ENCODE measurements at regions not wholly inside any gene's neighbourhood (a gene's known extent, or its start where the extent isn't known, plus 50 kb on each side); places are given as distances from the start of the nearest gene placed in this dataset.
"Not testable (repeated sequence)": the region's sequence is repeated elsewhere in the genome, so short reads cannot be mapped to it uniquely, and the experiment has no call there.

DNA sequence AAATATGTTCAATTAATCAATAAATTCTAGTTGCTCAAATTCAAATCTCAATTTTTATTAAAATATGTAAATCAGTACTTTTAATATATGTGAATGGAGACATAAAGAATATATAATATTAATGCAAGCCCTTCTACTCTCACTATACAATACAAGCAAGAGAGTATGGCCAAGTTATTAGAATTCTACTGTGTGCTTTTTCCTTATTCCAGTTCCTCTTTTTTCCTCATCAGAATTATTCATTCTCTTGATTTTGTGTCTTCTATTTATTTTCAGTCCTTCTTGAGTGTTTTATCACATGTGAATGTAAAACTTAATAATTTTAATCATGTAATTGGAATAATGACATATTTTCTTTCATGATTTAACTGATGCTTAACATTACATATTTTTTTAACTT lies 276.8 kb downstream of the PCDH20 start:
- DNase-seq (ENCODE audit: low spot score), result no peak

- DNase-seq (ENCODE audit: low spot score), result no peak
Measured at GRCh38 chr13:61136515-61136914, 279.1 kb downstream of the PCDH20 start.

DNA sequence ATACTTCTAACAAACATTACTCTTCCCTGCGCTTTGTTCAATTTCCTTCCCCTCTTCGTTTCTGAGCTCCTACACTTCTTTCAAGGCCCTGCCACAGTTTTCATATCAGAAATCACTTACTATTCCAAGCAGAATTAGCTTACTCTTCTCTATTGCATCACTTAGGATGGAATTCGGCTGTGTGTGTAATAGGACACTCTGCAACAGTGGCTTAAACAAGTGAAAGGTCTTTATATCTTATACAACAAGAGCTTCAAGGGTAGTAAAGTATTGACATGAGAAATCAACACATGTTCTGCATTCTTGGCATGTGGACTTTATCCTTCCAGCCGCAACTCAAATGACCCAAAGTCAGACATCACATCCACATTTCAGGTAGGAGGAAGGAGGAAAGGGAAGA lies 279.6 kb downstream of the PCDH20 start:
- no peak for DNase-seq (ENCODE audit: low spot score)

DNA sequence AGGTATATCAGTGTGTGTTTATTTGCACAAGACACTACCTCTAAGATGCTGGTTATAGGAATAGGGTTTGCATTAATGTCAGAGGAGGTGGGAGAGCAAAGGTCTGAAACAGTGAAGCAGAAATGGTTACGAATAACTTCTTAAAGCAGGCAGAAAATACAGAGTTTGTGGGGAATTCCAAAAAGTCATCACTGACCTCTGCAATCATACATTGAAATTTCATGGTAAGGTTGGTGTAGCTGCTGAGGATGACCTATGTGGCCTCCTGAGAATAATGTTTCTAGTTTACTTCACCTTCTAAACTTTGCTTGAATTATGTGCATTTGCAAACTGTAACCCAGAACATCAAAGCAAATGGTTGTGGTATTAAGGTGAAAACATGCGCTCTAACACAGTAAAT lies 280.1 kb downstream of the PCDH20 start:
- DNase-seq (ENCODE audit: low spot score), result no peak

DNA sequence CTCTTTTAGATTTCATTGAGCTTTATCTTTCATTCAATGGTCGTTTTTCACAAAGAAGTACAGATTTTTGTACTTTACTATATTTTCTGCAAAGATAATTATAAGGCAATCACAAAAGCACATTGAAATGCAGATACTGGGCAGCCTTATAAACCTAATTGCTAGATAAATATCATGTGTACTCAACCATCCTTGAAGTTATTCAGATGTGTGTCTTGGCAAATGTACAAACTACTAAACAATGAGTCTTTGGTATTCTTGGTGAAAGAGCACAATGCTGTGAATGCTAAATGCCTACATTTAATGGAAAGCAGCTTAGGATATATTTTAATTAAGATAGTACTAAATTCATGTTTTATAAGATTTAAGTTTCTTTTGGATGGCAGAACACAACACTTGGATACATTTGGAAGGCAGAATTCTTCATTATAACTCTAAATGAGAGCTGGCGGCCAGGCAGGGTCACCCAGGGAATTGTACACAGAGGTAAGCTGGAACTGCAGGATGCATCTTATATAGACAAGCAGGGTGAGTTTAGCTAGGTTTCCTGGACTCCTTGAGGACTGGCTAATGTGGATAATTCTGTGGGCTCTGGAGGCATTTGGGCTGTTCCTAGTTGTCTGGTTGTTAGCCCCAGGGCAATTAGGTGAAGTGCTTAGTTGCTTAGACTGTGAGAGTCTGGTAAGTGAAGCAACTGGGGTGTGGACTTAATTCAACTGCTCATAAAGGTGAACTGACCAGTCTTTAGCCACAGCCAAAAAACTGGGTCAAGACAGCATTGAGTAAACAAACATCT lies 286.6 kb downstream of the PCDH20 start:
- no peak for DNase-seq (ENCODE audit: low spot score)

DNA sequence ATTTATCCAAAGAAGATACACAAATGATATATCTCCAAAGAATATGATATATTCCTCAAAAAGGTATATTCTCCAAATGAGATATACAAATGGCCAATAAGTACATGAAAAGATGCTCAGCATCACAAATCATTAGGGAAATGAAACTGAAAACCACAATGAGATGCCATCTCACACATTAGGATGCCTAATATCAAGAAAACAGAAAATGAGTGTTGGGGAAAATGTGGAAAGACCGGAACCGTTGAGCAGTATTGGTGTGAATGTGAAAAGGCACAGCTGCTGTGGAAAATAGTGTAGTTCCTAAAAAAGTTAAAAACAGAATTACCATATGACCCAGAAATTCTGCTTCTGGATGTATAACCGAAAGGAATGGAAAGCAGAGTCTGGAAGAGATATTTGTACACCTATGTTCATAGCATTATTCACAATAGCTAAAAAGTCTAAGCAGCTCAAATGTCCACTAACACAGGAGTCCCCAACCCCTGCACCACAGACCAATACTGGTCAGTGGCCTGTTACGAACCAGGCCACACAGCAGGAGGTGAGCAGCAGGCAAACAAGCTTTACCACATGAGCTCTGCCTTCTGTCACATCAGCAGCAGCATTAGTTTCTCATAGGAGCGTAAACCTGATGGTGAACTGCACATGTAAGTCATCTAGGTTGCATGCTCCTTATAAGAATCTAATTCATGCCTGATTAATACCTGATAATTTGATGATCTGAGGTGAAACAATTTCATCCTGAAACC lies 291.9 kb downstream of the PCDH20 start:
- DNase-seq (ENCODE audit: low spot score), result no peak

DNA sequence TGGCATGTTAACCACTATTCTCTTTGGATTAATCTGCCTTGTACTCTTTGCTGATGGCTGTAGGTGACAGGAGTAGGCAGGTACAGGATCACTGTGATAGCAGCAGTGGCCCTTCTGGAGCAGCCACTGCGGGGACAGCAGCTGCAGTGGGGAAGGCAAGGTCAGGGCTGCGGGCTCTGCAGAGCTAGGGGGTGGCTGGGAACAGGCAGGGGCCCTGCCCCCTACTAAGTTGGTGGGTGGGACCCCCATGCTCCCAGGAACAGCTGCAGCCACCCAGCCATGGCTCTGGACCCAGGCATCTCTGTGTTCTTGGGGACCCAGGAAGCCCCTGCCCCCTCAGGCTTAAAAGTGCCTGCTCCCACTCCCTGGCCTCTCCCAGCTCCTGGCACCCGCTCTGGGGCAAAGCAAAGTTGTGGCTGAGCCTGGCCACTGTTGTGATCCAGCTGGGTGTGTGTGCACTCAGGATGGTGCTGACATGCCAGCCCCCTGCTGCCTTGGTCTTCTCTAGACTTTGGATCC lies 302.4 kb downstream of the PCDH20 start:
- no peak for DNase-seq (ENCODE audit: low spot score)

DNA sequence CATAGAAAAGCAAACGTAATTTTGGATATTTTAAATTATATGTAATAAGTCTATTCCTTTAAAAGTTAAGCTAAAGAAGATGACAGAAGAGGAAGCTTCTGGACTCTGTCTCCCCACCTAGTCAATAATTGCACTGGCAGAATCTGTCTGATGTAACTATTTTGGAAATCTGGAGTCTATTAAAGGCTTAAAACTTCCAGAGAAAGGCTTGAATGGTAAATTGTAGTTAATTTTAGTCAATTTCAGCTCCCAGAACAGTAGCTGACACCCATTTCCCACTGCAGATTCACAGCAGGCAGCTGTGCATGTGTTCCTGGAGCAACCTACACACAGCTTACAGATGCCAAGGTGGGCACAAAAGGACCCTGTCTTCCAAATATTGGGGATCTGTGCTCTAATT lies 304.1 kb downstream of the PCDH20 start:
- DNase-seq (ENCODE audit: low spot score), result no peak

DNA sequence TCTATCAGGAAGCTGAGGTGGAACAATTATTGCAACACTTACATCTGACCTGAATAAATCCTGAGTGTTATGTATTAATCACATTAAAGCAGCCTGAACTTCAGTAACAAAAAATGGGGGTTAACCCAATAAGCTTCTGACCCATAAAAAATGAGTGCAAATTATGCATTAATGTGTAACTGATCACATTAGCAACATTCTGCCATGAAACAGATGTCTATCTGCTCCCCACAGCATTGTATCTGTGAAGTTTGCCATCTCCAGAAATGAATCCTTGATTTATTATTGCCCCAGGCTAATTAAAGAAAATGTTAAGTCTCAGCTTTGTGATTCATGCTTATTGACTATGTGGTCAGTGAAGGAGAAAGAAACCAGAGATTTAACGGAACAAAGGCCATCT lies 304.9 kb downstream of the PCDH20 start:
- no peak for DNase-seq (ENCODE audit: low spot score)

DNA sequence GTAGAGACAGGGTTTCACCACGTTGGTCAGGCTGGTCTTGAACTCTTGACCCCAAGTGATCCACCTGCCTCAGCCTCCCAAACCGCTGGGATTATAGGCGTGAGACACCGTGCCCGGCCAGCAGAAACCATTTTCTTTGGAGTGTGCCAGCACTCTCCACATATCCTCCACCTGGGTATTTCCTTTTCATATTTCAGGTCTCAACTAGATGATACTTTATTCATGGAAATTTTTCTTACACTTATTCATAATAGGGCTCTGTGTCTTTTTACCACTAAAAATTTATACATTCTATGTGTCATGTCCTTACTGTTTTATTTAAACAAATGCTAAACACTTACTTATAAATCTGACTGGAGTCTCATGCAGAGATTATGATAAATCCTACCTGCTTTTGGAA lies 305.9 kb downstream of the PCDH20 start:
- no peak for DNase-seq (ENCODE audit: low spot score)

DNA sequence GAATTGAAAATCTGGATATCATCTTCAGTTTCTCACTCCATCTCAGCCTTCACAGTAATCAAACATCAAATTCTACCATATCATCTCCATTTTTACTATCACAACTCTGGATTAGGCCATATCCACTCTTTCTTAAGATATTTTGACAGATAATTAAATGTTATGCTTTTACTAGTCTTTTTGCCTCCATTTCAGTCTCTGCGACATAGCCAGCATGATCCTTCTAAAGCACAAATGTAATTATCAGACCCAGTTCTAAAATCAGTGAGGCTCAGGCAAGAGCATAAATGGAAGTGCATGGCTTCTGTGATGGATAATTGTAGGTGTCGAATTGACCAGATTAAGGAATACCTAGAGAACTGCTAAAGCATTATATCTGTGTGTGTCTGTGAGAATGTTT lies 307.7 kb downstream of the PCDH20 start:
- DNase-seq (ENCODE audit: low spot score), result no peak

DNA sequence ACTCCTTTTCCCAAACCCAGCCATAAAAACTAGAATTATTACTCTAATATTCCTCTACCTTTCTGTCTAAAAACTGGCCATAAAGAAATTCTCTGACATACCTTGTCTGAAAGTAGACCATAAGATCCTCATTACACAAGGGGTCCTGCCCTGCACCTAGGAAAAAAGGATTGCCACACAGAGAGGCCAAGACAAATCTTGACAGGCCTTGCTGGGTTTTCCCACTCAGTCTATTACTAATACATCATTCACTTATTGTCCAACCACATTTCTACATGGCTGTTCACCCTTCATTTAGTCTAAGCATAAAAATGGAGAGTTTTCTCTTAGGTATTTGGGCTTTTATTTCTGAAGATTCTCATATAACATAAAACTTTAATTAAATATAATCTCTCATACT lies 319.8 kb downstream of the PCDH20 start:
- no peak for DNase-seq (ENCODE audit: low spot score)

DNA sequence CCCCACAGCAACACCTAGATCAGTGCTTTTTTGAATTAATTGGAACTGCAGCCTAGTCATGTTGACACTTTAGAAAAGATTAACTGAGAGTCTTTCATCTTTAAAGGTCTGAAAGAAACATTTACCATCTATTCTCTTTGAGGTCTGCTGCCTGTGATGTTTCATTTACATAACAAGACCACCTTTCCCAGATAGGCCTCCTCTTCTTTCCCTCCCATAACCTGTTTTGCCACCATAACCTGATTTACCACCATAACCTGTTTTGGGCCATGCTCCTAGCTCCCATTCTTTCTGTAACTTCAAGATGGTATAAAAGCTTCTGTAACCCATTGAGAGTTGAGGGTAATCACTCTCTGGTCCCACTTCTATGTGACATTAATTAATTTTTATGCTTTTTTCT lies 320.8 kb downstream of the PCDH20 start:
- DNase-seq (ENCODE audit: low spot score), result no peak

GRCh38 chr13:61089894-61090293 lies 325.8 kb downstream of the PCDH20 start:
- DNase-seq (ENCODE audit: low spot score), result not testable (repeated sequence)

DNA sequence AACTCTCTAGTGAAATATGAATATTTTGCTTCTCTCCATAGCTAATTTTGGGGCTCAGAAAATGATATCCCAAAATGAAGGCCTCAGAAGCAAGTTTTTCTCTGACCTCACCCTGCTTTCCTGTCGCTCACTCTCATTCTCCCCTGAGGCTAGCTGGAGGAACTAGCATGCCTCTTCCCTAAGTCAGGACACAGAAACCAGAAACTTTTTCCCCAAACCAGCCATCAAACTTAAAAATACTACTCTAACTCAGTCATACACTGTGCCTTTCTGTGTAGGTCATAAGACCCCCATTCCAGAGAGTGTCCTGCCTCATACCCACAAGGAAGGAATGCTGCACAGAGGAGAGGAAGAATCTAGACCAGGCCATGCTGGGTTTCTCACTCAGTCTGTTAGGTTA lies 329.6 kb downstream of the PCDH20 start:
- no peak for DNase-seq (ENCODE audit: low spot score)

DNA sequence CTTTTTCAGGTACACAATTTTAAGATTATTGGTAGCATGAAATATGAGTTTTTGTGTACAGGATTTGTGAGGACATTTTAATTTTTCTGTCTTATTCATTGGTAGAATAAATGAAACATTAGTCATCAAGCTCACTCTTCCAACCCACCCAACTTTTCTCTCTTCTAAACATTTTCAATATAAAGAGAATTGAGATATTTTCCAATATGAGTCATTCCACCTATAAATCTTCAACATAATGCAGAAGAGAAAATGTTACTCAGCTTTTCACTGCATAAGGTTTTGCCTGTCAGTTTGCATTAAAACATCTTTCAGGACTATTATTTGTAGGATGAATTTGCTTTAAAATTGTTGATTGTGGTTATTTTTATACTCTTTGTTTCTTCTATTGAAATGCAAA lies 330.7 kb downstream of the PCDH20 start:
- no peak for DNase-seq (ENCODE audit: low spot score)

DNA sequence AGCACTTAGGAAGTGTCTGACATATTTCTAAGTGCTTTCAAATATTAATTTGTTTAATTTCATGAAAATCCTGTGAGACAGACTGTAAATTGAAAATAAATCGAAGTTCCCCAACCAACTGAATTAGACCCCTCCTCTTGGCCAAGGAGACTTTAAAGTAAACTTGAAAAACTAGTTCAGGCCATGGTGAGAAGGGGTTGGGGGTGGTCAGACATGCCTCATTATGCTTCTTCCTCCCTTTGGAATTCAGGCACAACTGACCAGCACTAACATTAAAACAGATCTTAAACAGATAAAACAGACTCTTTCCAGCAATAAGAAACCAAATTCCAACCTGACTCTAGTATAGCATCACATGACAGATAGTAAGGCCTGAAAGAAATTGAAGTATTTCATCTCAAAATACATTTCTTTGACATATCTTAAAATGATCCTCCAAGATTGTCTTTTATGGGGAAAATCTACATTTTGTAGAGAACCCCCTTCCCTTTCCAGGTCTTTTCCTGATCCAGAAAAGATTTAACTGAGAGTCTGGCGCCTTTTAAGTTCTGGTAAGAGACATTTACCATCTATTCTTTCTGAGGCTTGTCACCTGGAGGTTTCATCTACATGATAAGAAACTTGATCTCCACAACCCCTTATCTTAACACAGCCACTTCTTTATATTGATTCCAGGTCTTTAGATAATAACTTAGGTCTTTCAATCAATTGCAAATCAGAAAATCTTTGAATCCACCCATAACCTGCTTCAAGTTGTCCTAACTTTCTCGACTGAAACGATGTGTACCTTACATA lies 336.5 kb downstream of the PCDH20 start:
- no peak for DNase-seq (ENCODE audit: low spot score)

DNA sequence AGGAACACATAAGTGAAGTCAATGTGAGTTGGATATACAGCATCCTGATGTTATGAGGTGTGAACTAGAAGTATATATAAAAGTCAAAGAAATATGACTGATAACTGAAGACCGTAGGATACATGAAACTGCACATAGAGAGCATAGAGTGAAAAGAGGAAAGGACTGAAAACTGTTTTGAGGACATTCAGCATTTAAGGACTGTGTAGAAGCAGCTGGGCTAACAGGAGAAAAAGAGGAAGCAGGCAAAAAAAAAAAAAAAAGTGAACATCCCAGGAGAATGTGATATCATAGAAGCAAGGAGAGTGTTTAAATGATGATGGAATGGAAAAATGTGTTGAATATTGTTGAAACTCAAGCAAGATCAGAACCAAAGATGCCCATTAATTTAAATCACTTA lies 363.5 kb downstream of the PCDH20 start:
- DNase-seq (ENCODE audit: low spot score), result no peak

DNA sequence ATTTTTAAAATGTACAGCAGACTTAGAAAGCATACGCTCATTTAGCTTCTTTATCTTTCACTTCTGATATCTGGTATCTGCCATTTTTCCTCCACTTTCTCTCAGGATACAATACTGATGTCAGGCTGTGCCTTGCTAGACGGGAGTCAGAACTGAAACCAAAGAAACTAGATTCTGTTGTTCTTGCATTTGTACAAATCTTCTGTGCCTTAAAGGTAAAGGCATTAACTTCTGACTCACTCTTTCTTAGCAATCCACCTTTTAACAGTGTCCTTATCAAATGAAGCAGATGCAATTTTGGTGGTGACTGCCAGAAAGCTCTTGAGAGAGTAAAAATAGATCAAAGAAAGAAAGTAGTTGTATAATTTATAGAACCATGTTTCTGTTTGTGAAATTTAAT lies 370.4 kb downstream of the PCDH20 start:
- no peak for DNase-seq (ENCODE audit: low spot score)

DNA sequence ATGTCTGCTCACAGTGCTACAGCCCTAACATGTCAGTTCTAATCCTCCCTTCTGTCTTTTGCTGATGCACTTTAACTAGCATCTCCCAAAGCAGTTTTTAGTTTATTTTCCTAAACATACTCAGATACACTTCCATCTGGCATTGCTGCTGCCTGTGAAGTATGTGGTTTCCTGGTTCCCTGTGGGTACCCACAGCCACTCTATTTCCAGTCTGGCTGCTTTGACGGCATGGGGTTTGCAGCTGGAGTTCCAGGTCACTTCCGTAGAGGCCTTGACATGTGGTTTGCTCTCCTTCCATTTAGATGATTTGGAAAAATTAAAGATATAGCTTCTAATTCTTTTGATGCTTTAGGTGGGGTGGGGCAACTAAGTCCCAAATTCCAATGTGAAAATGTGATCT lies 375.5 kb downstream of the PCDH20 start:
- DNase-seq (ENCODE audit: low spot score), result no peak

GRCh38 chr13:61039302-61039701 lies 376.3 kb downstream of the PCDH20 start:
- DNase-seq (ENCODE audit: low spot score), result no peak

GRCh38 chr13:61036715-61037114 lies 378.9 kb downstream of the PCDH20 start:
- DNase-seq (ENCODE audit: low spot score), result no peak

Measured in H4 (cell line).